NCI-H748 treated with DMSO at 0.1 percent for 48 hours (cell line): ENCODE measurements at regions not wholly inside any gene's neighbourhood (a gene's known extent, or its start where the extent isn't known, plus 50 kb on each side); places are given as distances from the start of the nearest gene placed in this dataset.
A peak's percentile ranks its signal among the peaks of the same experiment; 100 is the strongest.

ENCODE experiments used
- DNase-seq: peaks from one replicate; lab custom pipeline; 2025; lab: John Stamatoyannopoulos, UW

GRCh38 chr18:21997207-21998143 lies 171.9 kb upstream of the GATA6 start:
- peak; percentile 34 for DNase-seq

- DNase-seq = no peak
These were observed 170.9 kb upstream of the GATA6 start for GRCh38 chr18:21998486-21998885.

GRCh38 chr18:22001912-22002487 lies 167.4 kb upstream of the GATA6 start:
- DNase-seq = no peak

GRCh38 chr18:22005191-22005841 lies 164.1 kb upstream of the GATA6 start:
- no peak for DNase-seq

- DNase-seq = no peak
These were observed 162.9 kb upstream of the GATA6 start for GRCh38 chr18:22006458-22006857.

GRCh38 chr18:22009242-22009641 lies 160.1 kb upstream of the GATA6 start:
- DNase-seq = no peak

GRCh38 chr18:22013993-22014392 lies 155.4 kb upstream of the GATA6 start:
- DNase-seq = no peak

- DNase-seq = no peak
These were observed 154.2 kb upstream of the GATA6 start for GRCh38 chr18:22015156-22015555.

GRCh38 chr18:22018366-22018765 lies 151.0 kb upstream of the GATA6 start:
- no peak for DNase-seq

- no peak for DNase-seq
These were observed 150.2 kb upstream of the GATA6 start for GRCh38 chr18:22019193-22019592.

GRCh38 chr18:22020127-22020866 lies 149.1 kb upstream of the GATA6 start:
- no peak for DNase-seq

- no peak for DNase-seq
These were observed 148.5 kb upstream of the GATA6 start for GRCh38 chr18:22020867-22021370.

- DNase-seq = no peak
These were observed 147.7 kb upstream of the GATA6 start for GRCh38 chr18:22021701-22022100.

GRCh38 chr18:22024924-22025323 lies 144.5 kb upstream of the GATA6 start:
- DNase-seq = no peak

GRCh38 chr18:22026362-22026761 lies 143.0 kb upstream of the GATA6 start:
- no peak for DNase-seq

- DNase-seq = no peak
These were observed 142.5 kb upstream of the GATA6 start for GRCh38 chr18:22026889-22027288.

- DNase-seq = no peak
These were observed 137.8 kb upstream of the GATA6 start for GRCh38 chr18:22031611-22032010.

GRCh38 chr18:22032392-22032961 lies 136.9 kb upstream of the GATA6 start:
- DNase-seq = no peak

GRCh38 chr18:22033085-22033484 lies 136.3 kb upstream of the GATA6 start:
- no peak for DNase-seq

- no peak for DNase-seq
These were observed 135.1 kb upstream of the GATA6 start for GRCh38 chr18:22034276-22034675.

- no peak for DNase-seq
These were observed 128.9 kb upstream of the GATA6 start for GRCh38 chr18:22040533-22040932.

GRCh38 chr18:22043837-22044236 lies 125.6 kb upstream of the GATA6 start:
- DNase-seq = no peak
